GM12872 (cell line): ENCODE measurements at regions not wholly inside any gene's neighbourhood (a gene's known extent, or its start where the extent isn't known, plus 50 kb on each side); places are given as distances from the start of the nearest gene placed in this dataset.

Experiments
- TF ChIP-seq, protein P1 (sequence below): IDR thresholded peaks from 3 replicates; pipeline ENCODE4 v1.5.1; 2011; ENCODE audit warnings: low read depth, mild to moderate bottlenecking, low read length, moderate library complexity; ENCODE audit not compliant: insufficient read depth

DNA sequence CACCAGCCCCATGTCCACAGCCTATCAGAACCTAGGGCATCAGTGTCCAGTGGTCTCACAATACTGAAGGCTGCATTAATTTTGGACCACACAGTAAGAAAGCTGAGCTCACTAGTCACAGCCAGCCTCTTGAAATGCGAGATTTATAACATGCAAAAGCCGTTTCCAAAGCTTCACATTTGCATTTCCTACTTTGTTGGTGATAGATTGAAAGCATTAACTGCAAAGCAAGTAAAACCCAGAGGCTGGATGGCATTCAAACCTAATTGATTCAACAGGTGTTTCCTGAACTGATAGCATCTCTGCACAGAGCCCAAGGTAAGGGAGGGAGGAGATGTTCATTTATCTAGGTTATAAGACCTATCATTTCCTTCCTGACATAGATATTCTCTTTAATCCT lies 410.1 kb downstream of the OMA1 start:
- TF ChIP-seq, protein P1, sequence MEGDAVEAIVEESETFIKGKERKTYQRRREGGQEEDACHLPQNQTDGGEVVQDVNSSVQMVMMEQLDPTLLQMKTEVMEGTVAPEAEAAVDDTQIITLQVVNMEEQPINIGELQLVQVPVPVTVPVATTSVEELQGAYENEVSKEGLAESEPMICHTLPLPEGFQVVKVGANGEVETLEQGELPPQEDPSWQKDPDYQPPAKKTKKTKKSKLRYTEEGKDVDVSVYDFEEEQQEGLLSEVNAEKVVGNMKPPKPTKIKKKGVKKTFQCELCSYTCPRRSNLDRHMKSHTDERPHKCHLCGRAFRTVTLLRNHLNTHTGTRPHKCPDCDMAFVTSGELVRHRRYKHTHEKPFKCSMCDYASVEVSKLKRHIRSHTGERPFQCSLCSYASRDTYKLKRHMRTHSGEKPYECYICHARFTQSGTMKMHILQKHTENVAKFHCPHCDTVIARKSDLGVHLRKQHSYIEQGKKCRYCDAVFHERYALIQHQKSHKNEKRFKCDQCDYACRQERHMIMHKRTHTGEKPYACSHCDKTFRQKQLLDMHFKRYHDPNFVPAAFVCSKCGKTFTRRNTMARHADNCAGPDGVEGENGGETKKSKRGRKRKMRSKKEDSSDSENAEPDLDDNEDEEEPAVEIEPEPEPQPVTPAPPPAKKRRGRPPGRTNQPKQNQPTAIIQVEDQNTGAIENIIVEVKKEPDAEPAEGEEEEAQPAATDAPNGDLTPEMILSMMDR = no peak

DNA sequence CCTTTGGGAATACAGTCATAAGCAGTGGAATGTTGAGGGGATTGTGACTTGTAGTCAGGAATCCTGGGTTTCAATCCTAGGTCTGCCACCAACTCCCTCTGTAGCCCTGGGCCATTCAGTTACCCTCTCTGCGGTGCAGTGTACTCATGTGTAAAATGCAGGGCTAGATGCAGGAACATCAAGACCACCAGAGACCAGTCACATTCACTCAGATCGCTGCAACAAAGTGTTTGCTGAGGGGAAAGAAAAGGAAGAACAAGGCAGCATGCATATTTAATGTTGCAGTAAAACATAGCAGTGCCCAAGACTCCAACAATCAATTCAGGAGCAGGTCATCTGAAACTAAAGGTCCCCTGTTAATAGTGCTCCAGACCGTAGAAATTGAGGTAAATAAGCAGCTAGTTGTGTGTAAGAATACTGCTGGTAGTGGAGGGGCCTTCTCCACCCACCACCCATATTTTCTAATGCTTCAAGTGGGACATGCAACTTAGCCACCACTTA lies 410.7 kb downstream of the OMA1 start:
- TF ChIP-seq, protein P1 = no peak

DNA sequence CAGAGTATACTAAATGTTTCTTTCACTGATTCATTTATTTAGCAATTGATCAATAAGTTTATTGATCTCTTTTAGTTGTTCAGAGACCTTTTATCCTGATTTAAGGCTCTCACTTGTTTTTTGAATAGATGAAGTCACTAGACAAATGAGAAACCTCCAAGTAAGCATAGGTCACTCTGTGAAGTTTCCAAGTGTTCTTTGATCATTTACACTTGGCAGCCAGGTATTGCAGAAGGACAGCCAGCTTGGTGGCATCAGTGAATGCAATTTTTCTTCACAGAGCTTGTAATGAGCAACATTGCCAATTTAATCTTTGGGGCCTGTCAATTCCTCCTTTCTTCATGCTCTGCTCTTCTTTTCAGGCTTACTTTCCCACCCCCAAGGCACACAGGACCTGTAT lies 413.0 kb downstream of the OMA1 start:
- TF ChIP-seq, protein P1 = no peak

DNA sequence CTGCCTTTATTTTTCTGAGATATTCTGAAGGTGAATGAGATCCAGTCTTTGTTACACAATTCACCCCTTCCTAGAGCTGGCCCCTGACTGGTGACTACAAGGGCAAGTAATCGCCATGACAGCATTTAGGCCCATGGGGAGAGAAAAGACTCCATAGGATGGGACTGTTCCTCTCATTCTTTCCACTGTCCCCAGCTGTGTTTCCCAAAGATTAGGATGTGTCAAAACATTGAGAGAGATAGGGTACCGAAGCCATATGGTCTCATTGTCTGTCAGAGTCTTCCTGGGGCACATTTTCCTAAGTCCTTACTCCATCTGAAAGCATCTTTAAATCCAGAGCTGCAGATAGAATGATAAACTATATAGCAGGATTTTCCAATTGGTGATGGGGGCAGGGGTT lies 423.5 kb downstream of the OMA1 start:
- TF ChIP-seq, protein P1 = no peak

DNA sequence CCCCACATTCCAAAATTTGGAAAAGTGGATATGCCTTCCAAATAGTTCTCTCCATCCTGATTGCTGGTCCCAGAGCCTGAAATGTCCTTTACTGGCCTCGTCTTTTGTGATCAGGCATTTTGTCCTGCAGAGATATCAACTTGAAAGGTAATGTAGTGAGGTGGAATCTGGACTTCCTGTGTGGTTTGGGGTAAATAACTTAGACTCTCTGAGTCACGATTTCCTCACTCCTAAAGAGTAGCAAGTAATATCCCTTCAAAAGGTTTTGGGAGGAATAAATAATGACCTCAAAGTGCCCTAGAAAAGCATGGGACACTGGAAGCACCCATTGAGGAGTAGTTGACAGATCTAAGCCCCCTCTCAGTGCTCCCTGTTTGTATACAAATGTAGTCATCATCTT lies 426.6 kb downstream of the OMA1 start:
- TF ChIP-seq, protein P1 = no peak

DNA sequence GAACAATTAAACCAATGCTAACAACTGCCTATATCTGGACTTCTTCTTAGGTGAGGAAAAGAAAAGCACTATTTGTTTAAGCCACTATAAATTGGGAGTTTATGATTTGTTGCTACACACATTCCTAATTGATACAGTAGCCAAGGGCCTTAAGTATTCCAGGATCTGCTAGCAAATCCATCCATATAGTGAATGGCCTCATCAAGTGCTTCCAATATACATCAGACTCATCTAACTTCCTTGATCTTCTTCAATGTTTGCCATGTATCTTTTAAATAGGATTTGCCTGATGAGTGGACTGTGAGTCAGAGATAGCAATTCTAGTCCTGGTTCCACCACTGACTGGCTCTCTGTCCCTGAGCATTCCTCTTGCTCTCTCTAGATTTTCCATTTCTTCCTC lies 430.2 kb downstream of the OMA1 start:
- TF ChIP-seq, protein P1 = no peak

DNA sequence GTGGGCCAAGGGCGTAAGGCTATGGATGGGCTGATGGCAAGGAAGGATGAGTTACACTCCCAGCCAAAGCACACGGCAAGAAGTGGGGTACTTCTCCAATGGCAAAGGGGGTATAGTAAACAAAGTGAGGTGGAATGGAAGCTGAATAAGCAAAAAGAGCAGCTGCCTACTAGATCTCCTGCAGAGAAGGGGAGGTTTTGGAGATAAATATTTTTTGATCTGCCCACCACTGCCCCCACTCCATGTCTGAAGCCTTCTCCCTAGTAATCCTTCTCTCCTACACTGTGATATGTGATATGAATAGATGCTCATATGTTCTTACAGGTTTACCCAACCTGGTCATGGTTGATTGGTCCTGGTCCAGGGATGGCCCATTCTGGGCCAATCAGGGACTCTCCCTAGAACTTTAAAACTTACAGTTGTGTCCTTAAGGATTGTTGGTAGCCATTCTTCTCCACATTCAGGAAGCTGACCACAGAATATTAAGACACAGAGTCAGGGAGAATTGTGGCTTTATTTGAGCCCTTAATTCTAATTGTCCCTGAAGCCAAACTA lies 436.8 kb downstream of the OMA1 start:
- TF ChIP-seq, protein P1 = no peak

DNA sequence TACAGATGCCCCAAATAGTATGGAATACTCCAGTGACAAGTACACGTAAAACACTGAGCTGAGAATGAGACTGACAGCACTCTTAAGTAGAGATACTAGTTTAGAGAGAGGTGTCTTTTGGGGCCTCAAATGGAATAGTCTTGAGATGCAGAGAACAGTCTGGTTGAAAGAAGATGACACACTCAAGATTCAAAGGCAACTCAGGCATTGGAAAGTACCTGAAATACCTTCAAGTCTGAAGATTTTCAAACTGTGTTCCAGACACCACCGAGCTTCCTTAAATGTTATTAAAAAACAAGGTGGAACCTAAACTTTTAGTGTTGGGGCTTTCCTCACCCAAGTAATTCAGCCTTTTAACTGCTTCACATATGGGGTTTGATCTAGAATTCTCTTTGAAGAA lies 437.7 kb downstream of the OMA1 start:
- TF ChIP-seq, protein P1 = no peak
